Endodermal cell (in vitro differentiated cells): ENCODE measurements at regions not wholly inside any gene's neighbourhood (a gene's known extent, or its start where the extent isn't known, plus 50 kb on each side); places are given as distances from the start of the nearest gene placed in this dataset.

ENCODE experiments used
- DNase-seq: peaks from one replicate; pipeline ENCODE4 v3.0.0-alpha.2; 2017
- H3K27ac ChIP-seq: 2 replicates; pipeline ENCODE4 v1.5.1; 2013; ENCODE audit warnings: mild to moderate bottlenecking, low read depth, low read length, moderate library complexity
- H3K27me3 ChIP-seq: 2 replicates; pipeline ENCODE4 v1.6.1; 2013; ENCODE audit warnings: mild to moderate bottlenecking, low read length, moderate library complexity; ENCODE audit not compliant: insufficient read depth, control insufficient read depth, poor library complexity, severe bottlenecking
- H3K36me3 ChIP-seq: 2 replicates; pipeline ENCODE4 v1.7.0; 2013; ENCODE audit warnings: mild to moderate bottlenecking, low read length, moderate library complexity; ENCODE audit not compliant: control insufficient read depth, insufficient read depth
- H3K4me1 ChIP-seq: one replicate; pipeline ENCODE4 v1.7.0; 2013; ENCODE audit warnings: low read length; ENCODE audit not compliant: control insufficient read depth, insufficient read depth
- H3K4me3 ChIP-seq: 2 replicates; pipeline ENCODE4 v1.5.1; 2013; ENCODE audit warnings: mild to moderate bottlenecking, low read length, moderate library complexity
- H3K9ac ChIP-seq: 2 replicates; pipeline ENCODE4 v1.6.1; 2013; ENCODE audit warnings: mild to moderate bottlenecking, low read length, moderate library complexity; ENCODE audit not compliant: poor library complexity, severe bottlenecking; ENCODE audit errors: extremely low read depth
- H3K9me3 ChIP-seq: 2 replicates; pipeline ENCODE4 v1.6.1; 2013; ENCODE audit warnings: mild to moderate bottlenecking, low read length, moderate library complexity; ENCODE audit not compliant: control insufficient read depth
- H3K27ac Mint-ChIP-seq: 2 replicates; pipeline ENCODE4 v1.8.0; 2020; ENCODE audit warnings: mixed read lengths
- H3K27me3 Mint-ChIP-seq: 2 replicates; pipeline ENCODE4 v1.8.0; 2021; ENCODE audit warnings: mild to moderate bottlenecking, mixed read lengths; ENCODE audit not compliant: insufficient read depth
- H3K36me3 Mint-ChIP-seq: 2 replicates; pipeline ENCODE4 v1.8.0; 2020; ENCODE audit warnings: low read depth, mixed read lengths
- H3K4me1 Mint-ChIP-seq: 2 replicates; pipeline ENCODE4 v1.8.0; 2020; ENCODE audit warnings: mixed read lengths
- H3K4me3 Mint-ChIP-seq: 2 replicates; pipeline ENCODE4 v1.8.0; 2020; ENCODE audit warnings: mild to moderate bottlenecking, moderate library complexity, mixed read lengths
- H3K9me3 Mint-ChIP-seq: 2 replicates; pipeline ENCODE4 v1.8.0; 2020; ENCODE audit warnings: mild to moderate bottlenecking, mixed read lengths
- WGBS, 2 experiments: methylation state at CpG; one replicate each; pipeline versions ENCODE4 v1.1.5 to v1.1.7; 2013; ENCODE audit warnings: missing lambda C conversion rate in 2 of 2, mixed read lengths in 1 of 2; ENCODE audit not compliant: insufficient coverage in 1 of 2, insufficient read length in 1 of 2; 5-methylcytosine and 5-hydroxymethylcytosine counted together
- TF ChIP-seq, protein P1 (sequence below): fragments of 200-600 bp; sonication (generic); conservative IDR thresholded peaks from 2 replicates; pipeline ENCODE4 v1.5.0; 2021; ENCODE audit warnings: antibody characterized with exemption, mild to moderate bottlenecking

DNA sequence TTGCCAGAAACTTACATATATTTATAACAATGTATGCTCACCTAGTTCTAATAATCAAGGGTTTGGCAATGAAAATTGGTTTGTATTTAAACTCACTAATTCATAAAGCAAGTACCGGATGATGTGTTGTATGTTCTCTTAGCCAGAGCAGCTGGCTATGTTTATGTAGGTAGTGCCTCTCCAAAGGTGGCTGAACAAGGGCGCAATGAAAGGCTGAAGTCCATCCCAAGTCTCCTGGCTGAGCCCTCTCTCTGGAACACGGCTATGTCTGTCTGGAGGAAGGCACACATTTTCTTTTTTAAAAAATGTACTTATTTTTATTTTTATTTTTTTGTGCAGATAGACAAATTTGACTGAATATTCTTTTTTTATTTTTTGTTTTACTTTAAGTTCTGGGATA is 141.2 kb upstream of the DAB2 start:
- Mint-ChIP-seq H3K27me3 (no peaks in the 10 kb centered on the region), H3K9me3 (no peaks in the 10 kb centered on the region), H3K4me1 (peaks cover 6% of the 10 kb centered on the region), H3K4me3 (no peak overlapping the region), H3K36me3 (no peaks in the 10 kb centered on the region), H3K27ac (no peak overlapping the region)
- Histone ChIP-seq H3K4me3 (no peak overlapping the region), H3K27ac (no peak overlapping the region), H3K36me3 (no peaks in the 10 kb centered on the region), H3K27me3 (no peaks in the 10 kb centered on the region), H3K4me1 (no peaks in the 10 kb centered on the region), H3K9ac (no peak overlapping the region), H3K9me3 (no peaks in the 10 kb centered on the region)
- TF ChIP-seq, protein P1, sequence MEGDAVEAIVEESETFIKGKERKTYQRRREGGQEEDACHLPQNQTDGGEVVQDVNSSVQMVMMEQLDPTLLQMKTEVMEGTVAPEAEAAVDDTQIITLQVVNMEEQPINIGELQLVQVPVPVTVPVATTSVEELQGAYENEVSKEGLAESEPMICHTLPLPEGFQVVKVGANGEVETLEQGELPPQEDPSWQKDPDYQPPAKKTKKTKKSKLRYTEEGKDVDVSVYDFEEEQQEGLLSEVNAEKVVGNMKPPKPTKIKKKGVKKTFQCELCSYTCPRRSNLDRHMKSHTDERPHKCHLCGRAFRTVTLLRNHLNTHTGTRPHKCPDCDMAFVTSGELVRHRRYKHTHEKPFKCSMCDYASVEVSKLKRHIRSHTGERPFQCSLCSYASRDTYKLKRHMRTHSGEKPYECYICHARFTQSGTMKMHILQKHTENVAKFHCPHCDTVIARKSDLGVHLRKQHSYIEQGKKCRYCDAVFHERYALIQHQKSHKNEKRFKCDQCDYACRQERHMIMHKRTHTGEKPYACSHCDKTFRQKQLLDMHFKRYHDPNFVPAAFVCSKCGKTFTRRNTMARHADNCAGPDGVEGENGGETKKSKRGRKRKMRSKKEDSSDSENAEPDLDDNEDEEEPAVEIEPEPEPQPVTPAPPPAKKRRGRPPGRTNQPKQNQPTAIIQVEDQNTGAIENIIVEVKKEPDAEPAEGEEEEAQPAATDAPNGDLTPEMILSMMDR = no peak
- DNase-seq = no peak
- WGBS, 2 experiments = 97% methylated on average over 2 of the region's 3 CpGs; no CpG with 5 or more reads in 1 of the 2 experiments

GRCh38 chr5:39561421-39561820 is 136.6 kb upstream of the DAB2 start:
- no peak overlapping the region for H3K4me3 ChIP-seq

DNA sequence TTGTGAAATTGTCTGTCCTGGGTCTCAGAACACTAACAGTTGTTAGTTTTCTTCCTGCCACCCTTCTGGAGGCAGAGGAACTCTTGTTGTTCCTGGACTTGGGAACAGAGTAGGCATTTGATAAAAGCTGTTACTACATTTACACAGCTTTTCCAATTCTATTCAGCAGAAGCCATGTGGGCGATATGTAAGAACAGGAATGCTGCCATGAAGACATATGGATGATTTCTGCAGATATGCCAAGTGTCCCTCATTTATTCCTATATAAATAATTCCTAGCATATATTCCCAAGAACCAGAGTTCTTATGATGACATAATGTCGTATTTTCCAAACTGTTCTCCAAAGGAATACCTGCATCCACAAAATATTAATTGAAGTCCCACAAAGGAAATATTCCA is 135.9 kb upstream of the DAB2 start:
- no peaks in the 10 kb centered on the region for H3K4me1 Mint-ChIP-seq
- no peaks in the 10 kb centered on the region for H3K36me3 Mint-ChIP-seq
- H3K27me3 ChIP-seq = no peaks in the 10 kb centered on the region
- no peaks in the 10 kb centered on the region for H3K9me3 Mint-ChIP-seq
- H3K27ac Mint-ChIP-seq = no peak overlapping the region
- H3K4me3 ChIP-seq = no peak overlapping the region
- H3K27me3 Mint-ChIP-seq = no peaks in the 10 kb centered on the region
- H3K27ac ChIP-seq = no peak overlapping the region
- no peak for DNase-seq
- H3K4me1 ChIP-seq = no peaks in the 10 kb centered on the region
- no peaks in the 10 kb centered on the region for H3K36me3 ChIP-seq
- WGBS, 2 experiments = 89% methylated on average over 2 of the region's 2 CpGs; no CpG with 5 or more reads in 1 of the 2 experiments
- no peak overlapping the region for H3K4me3 Mint-ChIP-seq
- TF ChIP-seq, protein P1 = no peak
- no peaks in the 10 kb centered on the region for H3K9me3 ChIP-seq
- H3K9ac ChIP-seq = no peak overlapping the region

More at GRCh38 chr5:39561421-39561820, 136.6 kb upstream of the DAB2 start:
- 62 to 67% methylated on average over 1 to 2 of the region's 2 CpGs for WGBS, 2 experiments
- Mint-ChIP-seq H3K4me1 (no peaks in the 10 kb centered on the region), H3K27ac (no peak overlapping the region), H3K4me3 (no peak overlapping the region), H3K9me3 (no peaks in the 10 kb centered on the region), H3K27me3 (no peaks in the 10 kb centered on the region), H3K36me3 (no peaks in the 10 kb centered on the region)
- H3K4me1 ChIP-seq = no peaks in the 10 kb centered on the region
- no peak for DNase-seq
- H3K27ac ChIP-seq = no peak overlapping the region
- no peak overlapping the region for H3K9ac ChIP-seq
- H3K9me3 ChIP-seq = no peaks in the 10 kb centered on the region
- H3K27me3 ChIP-seq = no peaks in the 10 kb centered on the region
- TF ChIP-seq, protein P1 = no peak
- no peaks in the 10 kb centered on the region for H3K36me3 ChIP-seq
